GM10266 (cell line): ENCODE measurements at regions not wholly inside any gene's neighbourhood (a gene's known extent, or its start where the extent isn't known, plus 50 kb on each side); places are given as distances from the start of the nearest gene placed in this dataset.

Experiments
- DNase-seq: peaks from one replicate; pipeline ENCODE4 v3.0.0; 2012; ENCODE audit errors: extremely low spot score
- TF ChIP-seq, protein P1 (sequence below): IDR thresholded peaks from 2 replicates; pipeline ENCODE4 v1.5.1; 2012; ENCODE audit warnings: mild to moderate bottlenecking, low read depth; ENCODE audit not compliant: control insufficient read depth, insufficient read depth; ENCODE audit errors: missing control alignments

- no peak for DNase-seq
- TF ChIP-seq, protein P1, sequence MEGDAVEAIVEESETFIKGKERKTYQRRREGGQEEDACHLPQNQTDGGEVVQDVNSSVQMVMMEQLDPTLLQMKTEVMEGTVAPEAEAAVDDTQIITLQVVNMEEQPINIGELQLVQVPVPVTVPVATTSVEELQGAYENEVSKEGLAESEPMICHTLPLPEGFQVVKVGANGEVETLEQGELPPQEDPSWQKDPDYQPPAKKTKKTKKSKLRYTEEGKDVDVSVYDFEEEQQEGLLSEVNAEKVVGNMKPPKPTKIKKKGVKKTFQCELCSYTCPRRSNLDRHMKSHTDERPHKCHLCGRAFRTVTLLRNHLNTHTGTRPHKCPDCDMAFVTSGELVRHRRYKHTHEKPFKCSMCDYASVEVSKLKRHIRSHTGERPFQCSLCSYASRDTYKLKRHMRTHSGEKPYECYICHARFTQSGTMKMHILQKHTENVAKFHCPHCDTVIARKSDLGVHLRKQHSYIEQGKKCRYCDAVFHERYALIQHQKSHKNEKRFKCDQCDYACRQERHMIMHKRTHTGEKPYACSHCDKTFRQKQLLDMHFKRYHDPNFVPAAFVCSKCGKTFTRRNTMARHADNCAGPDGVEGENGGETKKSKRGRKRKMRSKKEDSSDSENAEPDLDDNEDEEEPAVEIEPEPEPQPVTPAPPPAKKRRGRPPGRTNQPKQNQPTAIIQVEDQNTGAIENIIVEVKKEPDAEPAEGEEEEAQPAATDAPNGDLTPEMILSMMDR: no peak
These were observed 170.7 kb upstream of the GALNT2 start for GRCh38 chr1:229896306-229896705.

- DNase-seq: no peak
- TF ChIP-seq, protein P1: no peak
These were observed 170.2 kb upstream of the GALNT2 start for GRCh38 chr1:229896861-229897260.

GRCh38 chr1:229897501-229897900 is 169.5 kb upstream of the GALNT2 start:
- DNase-seq: no peak
- TF ChIP-seq, protein P1: no peak

- no peak for DNase-seq
- TF ChIP-seq, protein P1: no peak
These were observed 166.8 kb upstream of the GALNT2 start for GRCh38 chr1:229900220-229900619.

DNA sequence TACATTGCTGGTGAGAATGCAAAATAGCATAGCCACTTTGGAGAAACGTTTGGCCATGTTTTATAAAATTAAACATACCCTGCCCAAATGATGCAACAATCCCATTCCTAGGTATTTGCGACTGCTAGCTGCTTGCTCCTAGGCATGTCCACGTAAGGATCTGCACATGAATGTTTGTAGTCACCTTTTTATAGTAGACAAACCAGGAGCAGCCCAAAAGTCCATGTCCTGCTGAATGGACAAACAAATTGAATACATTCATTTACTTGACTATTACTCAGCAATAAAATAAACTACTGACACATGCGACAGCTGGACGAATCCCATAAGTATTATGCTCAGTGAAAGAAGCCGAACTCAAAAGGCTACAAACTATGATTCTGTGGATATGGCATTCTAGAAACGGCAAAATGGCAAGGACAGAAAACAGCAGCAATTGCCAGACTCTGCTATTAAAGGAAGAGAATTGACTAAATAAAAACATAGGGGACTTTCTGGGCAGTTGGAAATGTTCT is 161.9 kb upstream of the GALNT2 start:
- DNase-seq: no peak
- TF ChIP-seq, protein P1: no peak

- TF ChIP-seq, protein P1: no peak
- no peak for DNase-seq
These were observed 161.4 kb upstream of the GALNT2 start for GRCh38 chr1:229905652-229906051.

DNA sequence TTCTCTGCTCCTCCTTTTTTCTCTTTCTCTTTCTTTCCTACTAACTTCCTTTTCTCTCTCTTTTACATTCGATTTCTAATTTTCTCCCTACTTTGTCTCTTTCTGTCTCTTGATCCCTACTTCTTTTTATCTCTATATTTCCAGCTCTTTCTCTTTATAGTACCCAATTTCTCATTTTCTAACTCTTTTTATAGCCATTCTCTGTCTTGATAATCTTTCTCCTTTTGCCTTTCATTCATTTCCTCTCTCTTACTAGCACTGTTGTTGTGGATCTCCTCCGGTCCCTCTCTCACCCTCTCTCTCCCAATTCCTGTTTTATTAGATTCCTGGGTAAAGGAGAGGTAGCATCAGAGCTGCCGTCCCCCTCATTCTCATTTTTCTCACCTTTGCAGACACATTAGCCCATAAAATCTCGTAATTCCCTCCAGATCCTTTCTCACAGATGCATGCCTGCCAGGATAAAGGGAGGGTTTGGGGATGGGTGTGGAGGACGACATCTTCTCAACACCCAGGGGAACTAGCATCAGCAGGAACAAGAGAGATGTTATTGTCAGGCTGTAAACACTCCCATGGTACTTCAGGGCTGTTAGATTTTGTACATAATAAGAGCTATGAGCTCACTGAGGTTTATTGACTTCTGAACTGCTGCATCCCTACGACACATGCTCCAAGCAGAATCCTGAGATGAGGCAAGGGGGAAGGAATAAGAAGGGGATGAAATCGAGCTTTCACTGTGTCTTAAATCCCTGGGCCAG is 159.0 kb upstream of the GALNT2 start:
- no peak for DNase-seq
- TF ChIP-seq, protein P1: no peak
